ENCODE measurements at regions not wholly inside any gene's neighbourhood (a gene's known extent, or its start where the extent isn't known, plus 50 kb on each side); places are given as distances from the start of the nearest gene placed in this dataset.

DNA sequence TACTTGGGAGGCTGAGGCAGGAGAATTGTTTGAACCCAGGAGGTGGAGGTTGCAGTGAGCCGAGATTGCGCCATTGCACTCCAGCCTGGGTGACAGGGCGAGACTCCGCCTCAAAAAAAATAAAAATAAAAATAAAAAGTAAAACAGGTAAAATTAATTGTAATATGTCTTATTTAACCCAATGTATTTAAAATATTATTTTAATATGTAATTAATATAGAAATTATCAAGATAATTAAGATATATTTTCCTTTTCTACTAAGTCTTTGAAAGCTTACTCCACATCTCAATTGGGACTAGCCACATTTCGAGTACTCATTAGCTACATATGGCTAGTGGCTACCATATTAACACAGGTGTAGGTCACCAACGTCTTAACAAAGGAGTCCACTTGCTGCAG lies 61.6 kb upstream of the IPO9 start:
- no peak for DNase-seq (ENCODE audit: low spot score)
- no peak for TF ChIP-seq CTCF (IDR thresholded peaks at IDR 0.05; ENCODE audit: extremely low read depth, missing control alignments)

- DNase-seq (ENCODE audit: low spot score): no peak
- no peak for TF ChIP-seq CTCF (IDR thresholded peaks at IDR 0.05; ENCODE audit: extremely low read depth, missing control alignments)
Observed at GRCh38 chr1:201769072-201769471, 59.9 kb upstream of the IPO9 start.

GRCh38 chr1:201769966-201770365 lies 59.0 kb upstream of the IPO9 start:
- no peak for TF ChIP-seq CTCF (IDR thresholded peaks at IDR 0.05; ENCODE audit: extremely low read depth, missing control alignments)
- no peak for DNase-seq (ENCODE audit: low spot score)

GRCh38 chr1:201771466-201771865 lies 57.5 kb upstream of the IPO9 start:
- DNase-seq (ENCODE audit: low spot score): no peak
- TF ChIP-seq CTCF (IDR thresholded peaks at IDR 0.05; ENCODE audit: extremely low read depth, missing control alignments): no peak

DNA sequence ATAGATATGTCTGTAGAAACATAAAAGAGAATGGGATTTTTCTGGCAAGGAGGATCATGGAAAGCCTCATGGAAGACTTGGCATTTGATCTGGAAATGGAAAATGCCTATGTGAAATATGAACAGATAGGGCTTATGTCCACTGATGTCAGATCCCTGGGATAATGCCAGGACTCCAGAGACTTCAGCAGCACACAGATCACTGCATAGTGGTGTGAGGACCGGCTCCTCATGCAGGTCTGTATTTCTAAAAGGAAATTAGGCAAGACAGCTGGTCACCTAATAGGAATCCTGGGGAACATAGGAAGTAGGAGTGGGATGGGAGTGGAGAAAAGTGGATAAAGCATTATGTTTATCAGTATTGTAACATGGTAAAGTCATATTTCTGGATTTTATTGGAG lies 56.8 kb upstream of the IPO9 start:
- TF ChIP-seq CTCF (IDR thresholded peaks at IDR 0.05; ENCODE audit: extremely low read depth, missing control alignments): no peak
- DNase-seq (ENCODE audit: low spot score): no peak

- TF ChIP-seq CTCF (IDR thresholded peaks at IDR 0.05; ENCODE audit: extremely low read depth, missing control alignments): no peak
- no peak for DNase-seq (ENCODE audit: low spot score)
Observed at GRCh38 chr1:201773764-201774163, 55.2 kb upstream of the IPO9 start.

DNA sequence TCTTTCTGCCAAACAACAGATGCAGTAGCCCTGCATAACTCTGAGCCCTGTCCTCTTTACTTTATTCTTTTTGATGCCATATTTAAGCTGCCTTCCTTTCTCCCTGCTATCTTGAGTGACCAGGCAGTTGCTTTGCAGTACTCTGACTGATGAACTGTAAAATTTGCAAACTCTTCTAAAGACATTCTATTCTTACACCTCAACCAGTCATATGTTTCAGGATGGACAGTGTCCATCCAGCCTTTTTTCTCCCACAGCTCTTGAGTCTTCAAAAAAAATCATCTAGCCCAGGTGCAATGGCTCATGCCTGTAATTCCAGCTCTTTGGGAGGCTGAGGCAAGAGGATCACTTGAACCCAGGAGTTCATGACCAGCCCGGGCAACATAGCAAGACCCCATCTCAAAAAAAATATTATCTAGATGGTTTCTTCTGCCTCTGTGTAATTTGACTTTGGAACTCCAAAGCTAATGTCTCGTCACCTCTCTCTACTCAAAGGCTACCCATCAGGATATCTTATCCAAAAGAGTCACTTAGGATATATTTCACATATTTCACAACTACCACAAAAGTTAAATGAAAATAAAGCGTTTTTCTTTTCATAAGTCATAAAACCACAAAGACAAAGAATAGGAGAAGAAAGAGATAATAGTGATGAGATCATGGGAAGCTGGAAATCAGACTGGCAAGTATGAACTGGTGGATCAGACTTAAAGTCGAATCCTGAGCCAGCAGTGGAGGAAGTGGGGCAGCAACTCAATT lies 54.6 kb upstream of the IPO9 start:
- no peak for DNase-seq (ENCODE audit: low spot score)
- TF ChIP-seq CTCF (IDR thresholded peaks at IDR 0.05; ENCODE audit: extremely low read depth, missing control alignments): no peak

Measured in GM20000 (cell line).